ENCODE measurements at regions not wholly inside any gene's neighbourhood (a gene's known extent, or its start where the extent isn't known, plus 50 kb on each side); places are given as distances from the start of the nearest gene placed in this dataset.

DNA sequence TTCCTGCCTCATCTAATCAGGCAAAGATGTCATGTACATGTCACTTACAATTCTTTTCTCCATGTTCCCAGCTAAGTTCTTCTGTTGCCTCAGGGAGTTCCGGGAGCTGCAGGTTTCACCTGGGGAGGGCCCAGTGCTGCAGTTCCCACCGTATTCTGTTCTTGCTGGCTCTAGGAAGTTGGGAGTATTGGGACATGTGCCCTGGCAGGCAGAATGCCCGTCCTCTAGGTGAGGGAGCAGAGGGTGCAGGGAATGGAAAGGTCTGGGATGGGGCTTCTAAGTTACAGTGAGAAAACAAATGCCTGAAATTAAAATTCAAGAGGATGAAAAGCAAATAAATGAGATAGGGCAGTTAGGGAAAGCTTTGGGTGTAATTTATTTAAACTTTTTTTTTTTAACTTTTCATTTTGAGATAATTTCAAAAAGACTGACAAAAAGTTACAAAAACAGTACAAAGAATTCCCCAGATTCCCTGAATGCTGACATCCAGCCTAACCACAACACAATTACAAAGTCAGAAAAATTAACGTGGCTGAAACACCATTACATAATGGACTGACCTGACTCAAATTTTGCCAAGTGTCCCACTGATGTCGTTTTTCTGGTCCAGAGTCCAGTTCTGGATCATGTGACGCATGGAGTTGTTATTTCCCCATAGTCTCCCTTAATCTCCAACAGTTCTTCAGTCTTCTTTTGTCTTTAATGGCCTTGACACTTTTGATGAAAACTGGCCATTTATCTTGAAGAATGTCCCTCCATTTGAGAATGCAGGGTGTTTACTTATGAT, 187.2 kb upstream of the MYL2 start:
- TF ChIP-seq ZNF274 (IDR thresholded peaks at IDR 0.05; ENCODE audit: low read depth, low read length) (no peak), YY1 (IDR thresholded peaks at IDR 0.05; ENCODE audit: insufficient read depth, insufficient read length) (no peak), SUZ12 (IDR thresholded peaks at IDR 0.05; ENCODE audit: extremely low read depth, insufficient read depth, insufficient read length) (no peak)
